Keratinocyte (primary cell): ENCODE measurements at regions not wholly inside any gene's neighbourhood (a gene's known extent, or its start where the extent isn't known, plus 50 kb on each side); places are given as distances from the start of the nearest gene placed in this dataset.

ENCODE experiments used
- DNase-seq: peaks from one replicate; pipeline ENCODE4 v3.0.0-alpha.2; 2011; ENCODE audit warnings: low read depth, missing footprints, low spot score
- FAIRE-seq: peaks from 2 replicates; lab custom pipeline; 2011; peaks lifted over from hg19 to GRCh38; lab: Jason Lieb, UNC
- H2AFZ ChIP-seq: 2 replicates; pipeline ENCODE4 v1.6.0; 2012; ENCODE audit warnings: low read length, control low read depth, inconsistent platforms; ENCODE audit not compliant: control insufficient read depth
- H3K27ac ChIP-seq: 2 replicates; pipeline ENCODE4 v1.5.1; 2011; ENCODE audit warnings: low read length; ENCODE audit not compliant: control insufficient read depth, insufficient read depth
- H3K27me3 ChIP-seq: 3 replicates; pipeline ENCODE4 v1.6.0; 2011; ENCODE audit warnings: low read length; ENCODE audit not compliant: control insufficient read depth, insufficient read depth; ENCODE audit errors: extremely low read depth
- H3K36me3 ChIP-seq, 2 experiments: 2 replicates in 1 of 2; 3 replicates in 1 of 2; pipeline ENCODE4 v1.5.1; 2011; ENCODE audit warnings: low read length in 2 of 2, mild to moderate bottlenecking in 1 of 2; ENCODE audit not compliant: control insufficient read depth in 2 of 2, insufficient read depth in 2 of 2; ENCODE audit errors: extremely low read depth in 1 of 2
- H3K4me1 ChIP-seq: 3 replicates; pipeline ENCODE4 v1.5.1; 2011; ENCODE audit warnings: low read length; ENCODE audit not compliant: control insufficient read depth, insufficient read depth; ENCODE audit errors: extremely low read depth
- H3K4me2 ChIP-seq: 3 replicates; pipeline ENCODE4 v1.6.0; 2011; ENCODE audit warnings: low read depth, low read length; ENCODE audit not compliant: control insufficient read depth, insufficient read depth; ENCODE audit errors: extremely low read depth
- H3K4me3 ChIP-seq, 3 experiments: fragments of 200-600 bp in 1 of 3; sonication (generic) in 1 of 3; 2 replicates in 2 of 3; 3 replicates in 1 of 3; pipeline ENCODE4 v1.5.1; 2011 to 2016; ENCODE audit warnings: low read length in 3 of 3, mild to moderate bottlenecking in 3 of 3, control low read depth in 2 of 3, inconsistent platforms in 1 of 3, low read depth in 1 of 3, mixed read lengths in 1 of 3, mixed run types in 1 of 3, moderate library complexity in 1 of 3; ENCODE audit not compliant: control insufficient read depth in 2 of 3, insufficient read depth in 2 of 3; ENCODE audit errors: extremely low read depth in 1 of 3
- H3K79me2 ChIP-seq: 2 replicates; pipeline ENCODE4 v1.6.0; 2012; ENCODE audit warnings: low read length; ENCODE audit not compliant: control insufficient read depth, insufficient read depth
- H3K9ac ChIP-seq: 3 replicates; pipeline ENCODE4 v1.6.0; 2011; ENCODE audit warnings: low read length; ENCODE audit not compliant: control insufficient read depth, insufficient read depth; ENCODE audit errors: extremely low read depth
- H3K9me1 ChIP-seq: 3 replicates; pipeline ENCODE4 v1.6.0; 2011; ENCODE audit warnings: low read length; ENCODE audit not compliant: control insufficient read depth, insufficient read depth; ENCODE audit errors: extremely low read depth
- H3K9me3 ChIP-seq: 2 replicates; pipeline ENCODE4 v1.5.1; 2012; ENCODE audit warnings: low read depth, low read length; ENCODE audit not compliant: control insufficient read depth
- H4K20me1 ChIP-seq: 3 replicates; pipeline ENCODE4 v1.6.0; 2011; ENCODE audit warnings: low read length; ENCODE audit not compliant: control insufficient read depth, insufficient read depth; ENCODE audit errors: extremely low read depth
- EZH2 ChIP-seq: IDR thresholded peaks from one replicate; pipeline ENCODE4 v1.6.1; 2012; ENCODE audit warnings: inconsistent platforms, mild to moderate bottlenecking, low read length, moderate library complexity
- dilution Hi-C: fragments of 300-500 bp; cut with MboI; formaldehyde crosslinking; loops from one replicate; pipeline ENCODE4 v1.7.0; 2020; ENCODE audit warnings: low sequenced_read_pairs; ENCODE audit not compliant: extremely low pct_ligation_motif_present
- TF ChIP-seq, protein P1 (sequence below), 3 experiments: IDR thresholded peaks in 1 of 3; conservative IDR thresholded peaks in 1 of 3; optimal IDR thresholded peaks in 1 of 3; 2 replicates in 2 of 3; 3 replicates in 1 of 3; pipeline versions ENCODE3 to v1.5.1; 2011; ENCODE audit warnings: low read length in 3 of 3, mild to moderate bottlenecking in 3 of 3, moderate library complexity in 2 of 3, control low read depth in 1 of 3, inconsistent platforms in 1 of 3; ENCODE audit not compliant: insufficient read depth in 2 of 3; ENCODE audit errors: extremely low read depth in 1 of 3

DNA sequence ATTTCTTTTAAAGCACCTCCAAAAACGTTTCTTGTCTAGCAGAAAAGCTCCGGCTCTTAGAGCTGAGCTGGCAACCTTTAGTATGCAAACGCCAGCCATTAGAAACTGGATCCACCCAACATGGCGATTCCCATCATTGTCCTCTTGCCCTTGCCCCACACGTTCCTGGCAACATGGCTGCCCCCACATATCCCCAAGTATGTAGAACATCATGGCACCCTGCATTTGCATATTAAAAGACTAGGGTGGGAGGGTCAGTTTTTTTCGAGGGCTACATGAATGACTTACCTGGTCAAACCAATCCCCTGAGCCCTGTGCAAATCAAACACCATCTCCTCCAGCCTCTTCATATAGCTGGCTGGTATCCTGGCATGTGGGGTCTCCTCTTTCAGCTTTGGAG, 82.2 kb upstream of the HELT start:
- H3K36me3 ChIP-seq, result no peaks in the 10 kb centered on the region
- TF ChIP-seq, protein P1, sequence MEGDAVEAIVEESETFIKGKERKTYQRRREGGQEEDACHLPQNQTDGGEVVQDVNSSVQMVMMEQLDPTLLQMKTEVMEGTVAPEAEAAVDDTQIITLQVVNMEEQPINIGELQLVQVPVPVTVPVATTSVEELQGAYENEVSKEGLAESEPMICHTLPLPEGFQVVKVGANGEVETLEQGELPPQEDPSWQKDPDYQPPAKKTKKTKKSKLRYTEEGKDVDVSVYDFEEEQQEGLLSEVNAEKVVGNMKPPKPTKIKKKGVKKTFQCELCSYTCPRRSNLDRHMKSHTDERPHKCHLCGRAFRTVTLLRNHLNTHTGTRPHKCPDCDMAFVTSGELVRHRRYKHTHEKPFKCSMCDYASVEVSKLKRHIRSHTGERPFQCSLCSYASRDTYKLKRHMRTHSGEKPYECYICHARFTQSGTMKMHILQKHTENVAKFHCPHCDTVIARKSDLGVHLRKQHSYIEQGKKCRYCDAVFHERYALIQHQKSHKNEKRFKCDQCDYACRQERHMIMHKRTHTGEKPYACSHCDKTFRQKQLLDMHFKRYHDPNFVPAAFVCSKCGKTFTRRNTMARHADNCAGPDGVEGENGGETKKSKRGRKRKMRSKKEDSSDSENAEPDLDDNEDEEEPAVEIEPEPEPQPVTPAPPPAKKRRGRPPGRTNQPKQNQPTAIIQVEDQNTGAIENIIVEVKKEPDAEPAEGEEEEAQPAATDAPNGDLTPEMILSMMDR (optimal IDR thresholded peaks at IDR 0.05 in 1 of 3, IDR thresholded peaks at IDR 0.05 in 1 of 3, conservative IDR thresholded peaks at IDR 0.05 in 1 of 3; ENCODE audit: extremely low read depth in 1 of 3, insufficient read depth in 2 of 3, low read length in 3 of 3), result no peak
- no peak for TF ChIP-seq EZH2
- H4K20me1 ChIP-seq, result no peaks in the 10 kb centered on the region
- dilution Hi-C loops, result no loop called here
- H3K79me2 ChIP-seq, result no peaks in the 10 kb centered on the region
- H3K27ac ChIP-seq, result no peak overlapping the region
- no peaks in the 10 kb centered on the region for H3K9me1 ChIP-seq
- DNase-seq (no peak), FAIRE-seq (no peak)
- no peak overlapping the region for H3K9ac ChIP-seq
- H3K4me1 ChIP-seq, result no peaks in the 10 kb centered on the region
- H2AFZ ChIP-seq, result no peak overlapping the region
- no peak overlapping the region for H3K4me2 ChIP-seq
- H3K27me3 ChIP-seq, result peaks cover 4% of the 10 kb centered on the region
- H3K4me3 ChIP-seq, result no peak overlapping the region
- no peaks in the 10 kb centered on the region for H3K9me3 ChIP-seq

DNA sequence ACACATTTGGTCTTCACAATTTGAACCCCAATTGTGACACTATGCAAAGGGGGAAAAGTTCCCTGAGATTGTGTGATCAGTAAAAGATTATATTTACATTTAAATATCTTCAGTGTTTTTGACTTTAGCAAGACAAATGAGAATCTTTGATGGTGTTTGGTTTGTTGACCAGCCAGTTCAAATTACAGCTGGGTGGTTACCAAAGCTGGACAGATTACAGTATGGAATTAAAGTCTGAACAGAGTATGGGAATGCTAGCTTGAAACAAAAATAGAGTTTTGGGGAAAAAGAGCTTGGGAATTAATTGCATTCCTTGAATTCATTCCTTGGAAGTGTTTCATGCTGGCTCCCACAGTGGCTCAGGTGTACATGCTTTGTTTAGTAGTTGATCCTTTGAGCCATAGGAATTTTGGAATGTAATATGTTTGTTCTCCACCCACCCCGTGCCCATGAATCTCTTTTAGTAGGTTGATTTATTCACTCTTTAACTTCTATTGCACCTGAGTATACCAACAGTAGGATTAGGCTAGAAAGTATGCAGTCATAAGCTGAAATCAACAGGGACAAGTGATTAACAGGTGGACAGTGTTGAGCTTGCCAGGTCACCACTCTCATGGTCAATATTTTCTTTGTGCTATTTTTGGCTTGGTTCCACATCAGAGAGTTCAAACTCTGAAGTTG, 81.1 kb upstream of the HELT start:
- TF ChIP-seq, protein P1 (optimal IDR thresholded peaks at IDR 0.05 in 1 of 3, IDR thresholded peaks at IDR 0.05 in 1 of 3, conservative IDR thresholded peaks at IDR 0.05 in 1 of 3; ENCODE audit: extremely low read depth in 1 of 3, insufficient read depth in 2 of 3, low read length in 3 of 3), result no peak
- no peak for TF ChIP-seq EZH2
- no peaks in the 10 kb centered on the region for H3K9me3 ChIP-seq
- H3K27me3 ChIP-seq, result peaks cover 4% of the 10 kb centered on the region
- FAIRE-seq (no peak), DNase-seq (no peak)
- H3K9me1 ChIP-seq, result no peaks in the 10 kb centered on the region
- H2AFZ ChIP-seq, result no peak overlapping the region
- no peak overlapping the region for H3K9ac ChIP-seq
- no peak overlapping the region for H3K4me2 ChIP-seq
- no peaks in the 10 kb centered on the region for H3K36me3 ChIP-seq
- no peaks in the 10 kb centered on the region for H4K20me1 ChIP-seq
- H3K79me2 ChIP-seq, result no peaks in the 10 kb centered on the region
- no peak overlapping the region for H3K4me3 ChIP-seq
- no peaks in the 10 kb centered on the region for H3K4me1 ChIP-seq
- dilution Hi-C loops, result no loop called here
- no peak overlapping the region for H3K27ac ChIP-seq
